GM18505 (cell line): ENCODE measurements at regions not wholly inside any gene's neighbourhood (a gene's known extent, or its start where the extent isn't known, plus 50 kb on each side); places are given as distances from the start of the nearest gene placed in this dataset.

Experiments
- ATAC-seq: cut with Tn5 transposase; IDR thresholded peaks from one replicate; pipeline ENCODE4 v1.9.1; 2021; ENCODE audit not compliant: unreplicated experiment
- POLR2A ChIP-seq: IDR thresholded peaks from 4 replicates; pipeline ENCODE4 v1.6.1; 2011; ENCODE audit warnings: borderline replicate concordance; ENCODE audit not compliant: insufficient read depth, insufficient read length; ENCODE audit errors: extremely low read depth

GRCh38 chr14:95380350-95381042 is 60.8 kb upstream of the CLMN start:
- ATAC-seq, result no peak

GRCh38 chr14:95379634-95380033 is 59.9 kb upstream of the CLMN start:
- no peak for ATAC-seq
- TF ChIP-seq POLR2A, result no peak

More at GRCh38 chr14:95380350-95381042, 60.8 kb upstream of the CLMN start:
- no peak for TF ChIP-seq POLR2A

GRCh38 chr14:95375539-95376109 is 55.9 kb upstream of the CLMN start:
- ATAC-seq, result no peak
- no peak for TF ChIP-seq POLR2A

- no peak for ATAC-seq
- TF ChIP-seq POLR2A, result no peak
Measured at GRCh38 chr14:95374239-95374997, 54.7 kb upstream of the CLMN start.

GRCh38 chr14:95370076-95370475 is 50.4 kb upstream of the CLMN start:
- TF ChIP-seq POLR2A, result no peak
- ATAC-seq, result no peak
